ENCODE measurements at regions not wholly inside any gene's neighbourhood (a gene's known extent, or its start where the extent isn't known, plus 50 kb on each side); places are given as distances from the start of the nearest gene placed in this dataset.
A peak's percentile ranks its signal among the peaks of the same experiment; 100 is the strongest.

GRCh38 chr6:149252622-149253021 is 64.9 kb upstream of the TAB2 start:
- ATAC-seq, result no peak
- intact Hi-C loops (cut with DNase I), result no loop called here
- no peak for DNase-seq

GRCh38 chr6:149254253-149254652 is 63.3 kb upstream of the TAB2 start:
- intact Hi-C loops (cut with DNase I), result no loop called here
- ATAC-seq (no peak), DNase-seq (no peak)

DNA sequence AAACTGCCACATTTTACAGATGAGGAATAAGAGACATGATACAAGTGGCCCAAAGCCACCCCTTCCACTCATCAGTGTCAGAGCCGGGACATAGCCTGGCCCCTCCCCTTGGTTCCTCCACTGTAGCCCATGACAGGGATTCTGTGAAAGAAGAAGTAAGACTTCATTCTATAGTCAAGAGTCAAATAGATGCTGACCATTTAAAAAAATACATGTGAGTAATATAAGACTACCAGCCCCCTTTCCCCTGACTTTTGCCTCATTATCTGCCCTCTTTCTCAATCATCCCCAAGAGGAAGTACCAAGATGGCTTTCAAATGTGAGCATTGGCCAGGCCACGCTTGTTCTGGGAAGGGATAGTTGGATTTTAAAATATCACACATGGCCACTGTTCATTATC is 57.8 kb upstream of the TAB2 start:
- DNase-seq, result no peak
- intact Hi-C loops (cut with DNase I), result no loop called here
- ATAC-seq, result peak; percentile 69 to 90

DNA sequence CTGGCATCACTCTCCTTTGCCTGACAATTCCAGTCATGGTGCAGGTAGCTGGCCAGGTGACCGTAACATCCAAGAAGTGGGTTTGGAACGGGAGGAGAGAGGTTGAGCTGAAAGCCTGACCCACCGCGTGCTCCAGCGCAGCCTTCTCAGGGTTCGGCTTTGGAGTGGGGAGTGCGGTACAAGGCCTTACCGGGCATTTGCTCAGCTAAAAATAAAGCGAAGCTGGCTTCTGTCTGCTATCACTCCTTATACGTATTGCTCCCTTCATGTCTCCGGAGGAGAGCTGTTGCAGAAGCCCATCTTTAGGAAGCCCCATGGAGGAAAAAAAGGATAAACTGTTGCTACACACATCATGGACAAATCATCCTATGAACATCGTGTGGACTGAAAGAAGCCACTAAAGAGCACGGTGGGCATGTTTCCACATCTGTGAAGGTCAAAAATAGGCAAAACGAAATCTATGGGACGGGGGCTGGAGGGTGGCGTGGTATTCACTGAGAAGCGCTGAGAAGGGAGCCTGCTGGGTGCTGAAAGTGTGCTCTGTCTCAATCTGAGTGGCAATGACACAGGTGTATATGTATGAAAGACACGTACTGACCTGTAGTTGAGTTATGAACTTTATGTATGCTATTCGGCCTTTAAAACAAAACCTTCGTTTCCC is 57.2 kb upstream of the TAB2 start:
- intact Hi-C loops (cut with DNase I), result no loop called here
- ATAC-seq (peak; percentile 50 to 70), DNase-seq (no peak)

DNA sequence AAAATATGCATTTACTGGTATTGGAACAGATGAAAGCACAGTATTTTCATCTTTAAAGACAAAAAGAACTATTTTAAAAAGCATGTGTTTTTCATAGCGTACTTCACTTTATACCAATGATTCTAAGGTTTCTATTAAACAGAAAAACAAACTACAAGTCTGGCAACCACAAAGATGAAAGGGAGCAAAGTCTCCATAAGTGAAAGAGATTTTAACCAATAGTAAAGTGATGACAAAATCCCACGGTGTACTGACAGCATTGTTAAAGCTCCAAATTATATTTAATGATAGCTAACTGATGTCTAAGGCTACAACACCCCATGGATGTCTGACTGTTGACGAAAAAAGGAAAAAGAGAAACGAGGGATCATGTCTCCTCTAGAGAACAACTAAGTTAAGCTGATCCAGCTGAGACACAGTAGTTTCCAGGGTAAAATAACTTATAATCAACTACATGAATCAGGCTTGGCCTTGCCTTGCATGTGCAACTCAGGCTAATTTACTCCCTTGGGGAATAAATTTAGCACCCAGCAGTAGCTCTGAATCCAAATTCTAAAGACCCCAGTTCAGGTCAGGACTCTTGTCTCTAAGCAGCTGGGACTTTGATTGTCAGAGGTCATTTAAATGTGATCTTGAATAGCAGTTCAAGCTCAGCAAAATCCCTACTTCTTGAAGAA is 56.0 kb upstream of the TAB2 start:
- no peak for ATAC-seq
- intact Hi-C loops (cut with DNase I), result no loop called here
- no peak for DNase-seq

DNA sequence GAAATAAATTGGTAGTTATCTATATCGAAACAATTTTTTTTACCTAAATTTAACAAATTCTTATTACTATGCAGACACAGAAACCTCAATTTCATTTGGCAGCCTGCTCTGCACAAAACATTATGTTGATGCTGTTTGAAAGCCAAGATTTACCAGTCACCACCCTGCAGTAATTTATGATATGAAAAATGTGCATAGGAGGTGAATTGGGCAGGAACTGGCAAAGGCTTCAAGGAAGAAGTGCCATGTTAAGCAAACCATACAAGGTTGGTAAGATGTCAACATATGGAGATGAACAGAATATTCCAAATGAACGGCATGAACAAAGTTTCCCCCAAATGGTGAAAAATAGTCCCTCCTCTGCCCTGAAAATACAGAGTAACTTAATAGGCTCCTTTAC is 54.2 kb upstream of the TAB2 start:
- no peak for ATAC-seq
- intact Hi-C loops (cut with DNase I), result no loop called here
- DNase-seq, result no peak

DNA sequence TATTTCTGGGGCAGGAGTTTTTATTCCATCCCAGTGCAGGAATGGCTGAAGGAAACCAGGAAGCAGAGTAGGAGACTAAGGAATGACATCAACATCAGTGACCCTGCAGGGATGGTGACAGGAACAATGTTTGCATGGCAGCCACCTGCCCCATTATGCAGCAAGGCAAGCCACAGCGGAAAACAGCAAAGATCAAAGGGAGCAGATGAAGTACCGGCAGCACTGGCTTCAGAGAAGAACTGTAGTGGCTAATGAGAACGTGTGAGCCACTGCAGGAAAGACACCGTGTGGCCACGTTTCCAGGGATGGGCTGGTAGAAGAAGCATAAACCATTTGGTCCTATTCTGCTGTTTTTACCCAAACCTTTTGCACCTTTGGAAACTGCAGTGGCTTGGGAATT is 52.9 kb upstream of the TAB2 start:
- DNase-seq (no peak), ATAC-seq (no peak)
- intact Hi-C loops (cut with DNase I), result no loop called here

- no peak for DNase-seq
- no peak for ATAC-seq
- intact Hi-C loops (cut with DNase I), result no loop called here
Measured at GRCh38 chr6:149265945-149266344, 51.6 kb upstream of the TAB2 start.

DNA sequence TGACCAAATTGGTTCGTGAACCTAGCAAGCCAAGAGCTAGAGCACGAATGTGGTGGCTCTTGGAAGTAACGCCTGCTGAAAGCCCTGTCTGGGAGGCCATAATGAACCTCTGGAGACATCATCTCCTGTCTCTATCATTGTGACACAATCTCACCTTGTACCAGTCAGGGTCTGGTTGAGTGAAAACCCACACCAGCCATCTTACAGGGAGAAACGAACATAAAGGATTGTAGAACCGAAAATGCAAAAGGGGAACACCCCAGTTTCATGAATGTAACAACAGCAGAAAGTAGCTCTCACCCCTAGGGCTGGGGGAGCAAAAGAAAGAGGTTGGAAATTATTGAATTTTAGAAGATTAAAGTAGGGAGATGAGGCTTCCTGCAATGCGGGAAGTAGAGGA is 50.9 kb upstream of the TAB2 start:
- DNase-seq (no peak), ATAC-seq (no peak)
- intact Hi-C loops (cut with DNase I), result no loop called here

GRCh38 chr6:149267072-149267471 is 50.4 kb upstream of the TAB2 start:
- intact Hi-C loops (cut with DNase I), result no loop called here
- DNase-seq, result no peak

GRCh38 chr6:149267513-149268043 is 49.9 kb upstream of the TAB2 start:
- no peak for ATAC-seq
- DNase-seq, result no peak
- intact Hi-C loops (cut with DNase I), result no loop called here

More at GRCh38 chr6:149267072-149267471, 50.4 kb upstream of the TAB2 start:
- ATAC-seq, result no peak
